CD14-positive monocyte (primary cell): ENCODE measurements at regions not wholly inside any gene's neighbourhood (a gene's known extent, or its start where the extent isn't known, plus 50 kb on each side); places are given as distances from the start of the nearest gene placed in this dataset.

Experiments
- DNase-seq, 3 donors: peaks; one replicate each; pipeline ENCODE4 v3.0.0-alpha.2; 2011 to 2022
- H2AFZ ChIP-seq: 2 replicates; pipeline ENCODE4 v1.6.0; 2012; ENCODE audit warnings: mild to moderate bottlenecking, low read depth, low read length, inconsistent platforms; ENCODE audit not compliant: insufficient read depth, poor library complexity, severe bottlenecking
- H3K27ac ChIP-seq, 2 donors: 1 replicate in 1 of 2; 2 replicates in 1 of 2; pipeline ENCODE4 v1.5.1; 2012 to 2013; ENCODE audit warnings: low read length in 2 of 2, control low read depth in 1 of 2, inconsistent platforms in 1 of 2, low read depth in 1 of 2, mild to moderate bottlenecking in 1 of 2
- H3K27me3 ChIP-seq, 2 donors: one replicate each; pipeline versions ENCODE4 v1.6.0 to v1.6.1; 2011 to 2013; ENCODE audit warnings: low read length in 2 of 2; ENCODE audit not compliant: control insufficient read depth in 2 of 2, insufficient read depth in 2 of 2
- H3K36me3 ChIP-seq, 2 donors: replicated peaks in 1 of 2; 1 replicate in 1 of 2; 2 replicates in 1 of 2; pipeline versions ENCODE4 v1.5.1 to v1.6.1; 2012 to 2013; ENCODE audit warnings: low read length in 2 of 2, control low read depth in 1 of 2, inconsistent platforms in 1 of 2, mild to moderate bottlenecking in 1 of 2; ENCODE audit not compliant: insufficient read depth in 2 of 2, control insufficient read depth in 1 of 2
- H3K4me1 ChIP-seq, 2 donors: 1 replicate in 1 of 2; 2 replicates in 1 of 2; pipeline versions ENCODE4 v1.5.1 to v1.6.1; 2012 to 2013; ENCODE audit warnings: low read length in 2 of 2, control low read depth in 1 of 2, inconsistent platforms in 1 of 2, mild to moderate bottlenecking in 1 of 2, moderate library complexity in 1 of 2; ENCODE audit not compliant: insufficient read depth in 2 of 2, control insufficient read depth in 1 of 2
- H3K4me2 ChIP-seq: replicated peaks from 2 replicates; pipeline ENCODE3; 2012; ENCODE audit warnings: low read length, moderate library complexity, mild to moderate bottlenecking; ENCODE audit not compliant: poor library complexity, severe bottlenecking; ENCODE audit errors: extremely low read depth
- H3K4me3 ChIP-seq, 3 experiments: fragments of 200-600 bp in 1 of 3; sonication (generic) in 1 of 3; replicated peaks in 1 of 3; 1 replicate in 2 of 3; 2 replicates in 1 of 3; pipeline ENCODE4 v1.5.1; 2011 to 2013; ENCODE audit warnings: low read length in 3 of 3, mild to moderate bottlenecking in 3 of 3, control low read depth in 2 of 3, low read depth in 2 of 3, inconsistent platforms in 1 of 3, moderate library complexity in 1 of 3
- H3K79me2 ChIP-seq: 2 replicates; pipeline ENCODE4 v1.6.0; 2012; ENCODE audit warnings: mild to moderate bottlenecking, control low read depth, inconsistent platforms, low read length, moderate library complexity; ENCODE audit not compliant: insufficient read depth
- H3K9ac ChIP-seq: 2 replicates; pipeline ENCODE4 v1.6.0; 2017; ENCODE audit warnings: low read length, mild to moderate bottlenecking; ENCODE audit not compliant: insufficient read depth, poor library complexity, severe bottlenecking
- H3K9me3 ChIP-seq, 2 donors: replicated peaks in 1 of 2; 1 replicate in 1 of 2; 2 replicates in 1 of 2; pipeline versions ENCODE4 v1.5.1 to v1.6.1; 2012 to 2013; ENCODE audit warnings: low read length in 2 of 2, control low read depth in 1 of 2; ENCODE audit not compliant: control insufficient read depth in 1 of 2, insufficient read depth in 1 of 2
- H4K20me1 ChIP-seq: 2 replicates; pipeline ENCODE4 v1.6.0; 2012; ENCODE audit warnings: mild to moderate bottlenecking, low read length, control low read depth, moderate library complexity; ENCODE audit not compliant: insufficient read depth
- H3K27ac Mint-ChIP-seq, 7 donors: one replicate each; pipeline ENCODE4 v1.8.0; 2020; ENCODE audit warnings: mild to moderate bottlenecking in 7 of 7, mixed read lengths in 7 of 7, moderate library complexity in 6 of 7, inconsistent platforms in 2 of 7
- H3K27me3 Mint-ChIP-seq, 3 donors: one replicate each; pipeline ENCODE4 v1.8.0; 2021 to 2022; ENCODE audit warnings: low read depth in 3 of 3, mild to moderate bottlenecking in 3 of 3, mixed read lengths in 3 of 3, moderate library complexity in 3 of 3, inconsistent platforms in 1 of 3
- H3K36me3 Mint-ChIP-seq, 2 donors: one replicate each; pipeline ENCODE4 v1.8.0; 2020; ENCODE audit warnings: mixed read lengths in 2 of 2, inconsistent platforms in 1 of 2, mild to moderate bottlenecking in 1 of 2
- H3K4me1 Mint-ChIP-seq: one replicate; pipeline ENCODE4 v1.8.0; 2020; ENCODE audit warnings: mild to moderate bottlenecking, mixed read lengths
- H3K4me3 Mint-ChIP-seq, 2 donors: one replicate each; pipeline ENCODE4 v1.8.0; 2020; ENCODE audit warnings: mild to moderate bottlenecking in 2 of 2, mixed read lengths in 2 of 2, moderate library complexity in 1 of 2
- H3K9me3 Mint-ChIP-seq, 7 donors: one replicate each; pipeline ENCODE4 v1.8.0; 2020 to 2022; ENCODE audit warnings: mixed read lengths in 7 of 7, mild to moderate bottlenecking in 6 of 7, moderate library complexity in 6 of 7, inconsistent platforms in 2 of 7
- intact Hi-C, 2 donors: fragments of 100-400 bp; cut with micrococcal nuclease; formaldehyde crosslinking; loops; one replicate each; pipeline versions ENCODE4 v1.15.0 to v1.15.1; 2023
- TF ChIP-seq, protein P1 (sequence below): fragments of 200-600 bp; IDR thresholded peaks from one replicate; pipeline ENCODE4 v1.8.0; 2022; ENCODE audit warnings: antibody characterized with exemption, mild to moderate bottlenecking

DNA sequence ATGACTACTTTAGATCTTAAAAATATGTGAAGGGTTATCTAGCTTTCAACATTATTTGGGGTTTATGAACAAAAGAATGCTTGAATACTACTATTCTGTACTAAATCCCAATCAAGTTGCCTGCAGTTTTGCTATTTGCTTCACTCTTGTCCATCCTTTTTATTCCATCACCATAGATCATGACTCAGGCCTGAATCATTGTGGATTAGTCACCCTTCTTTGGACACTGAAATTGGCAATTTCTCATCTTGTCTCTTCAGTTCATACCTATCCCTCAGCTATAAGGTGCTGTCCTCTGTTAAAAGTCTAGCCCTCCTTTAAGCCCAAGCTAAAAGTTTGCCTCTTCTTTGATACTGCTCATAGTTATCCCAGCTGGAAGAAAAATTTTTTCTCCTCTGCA, 199.1 kb downstream of the CENPW start:
- TF ChIP-seq, protein P1, sequence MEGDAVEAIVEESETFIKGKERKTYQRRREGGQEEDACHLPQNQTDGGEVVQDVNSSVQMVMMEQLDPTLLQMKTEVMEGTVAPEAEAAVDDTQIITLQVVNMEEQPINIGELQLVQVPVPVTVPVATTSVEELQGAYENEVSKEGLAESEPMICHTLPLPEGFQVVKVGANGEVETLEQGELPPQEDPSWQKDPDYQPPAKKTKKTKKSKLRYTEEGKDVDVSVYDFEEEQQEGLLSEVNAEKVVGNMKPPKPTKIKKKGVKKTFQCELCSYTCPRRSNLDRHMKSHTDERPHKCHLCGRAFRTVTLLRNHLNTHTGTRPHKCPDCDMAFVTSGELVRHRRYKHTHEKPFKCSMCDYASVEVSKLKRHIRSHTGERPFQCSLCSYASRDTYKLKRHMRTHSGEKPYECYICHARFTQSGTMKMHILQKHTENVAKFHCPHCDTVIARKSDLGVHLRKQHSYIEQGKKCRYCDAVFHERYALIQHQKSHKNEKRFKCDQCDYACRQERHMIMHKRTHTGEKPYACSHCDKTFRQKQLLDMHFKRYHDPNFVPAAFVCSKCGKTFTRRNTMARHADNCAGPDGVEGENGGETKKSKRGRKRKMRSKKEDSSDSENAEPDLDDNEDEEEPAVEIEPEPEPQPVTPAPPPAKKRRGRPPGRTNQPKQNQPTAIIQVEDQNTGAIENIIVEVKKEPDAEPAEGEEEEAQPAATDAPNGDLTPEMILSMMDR, result no peak
- no peak overlapping the region for H3K27ac ChIP-seq
- Mint-ChIP-seq H3K9me3 (no peaks in the 10 kb centered on the region), H3K4me1 (no peaks in the 10 kb centered on the region), H3K27me3 (no peaks in the 10 kb centered on the region), H3K4me3 (no peak overlapping the region), H3K27ac (no peak overlapping the region), H3K36me3 (no peaks in the 10 kb centered on the region)
- H2AFZ ChIP-seq, result no peak overlapping the region
- intact Hi-C loops, result no loop called here
- H3K4me1 ChIP-seq, result no peaks in the 10 kb centered on the region
- H3K4me2 ChIP-seq, result no peak overlapping the region
- H3K4me3 ChIP-seq, result no peak overlapping the region
- H3K27me3 ChIP-seq, result no peaks in the 10 kb centered on the region
- H3K79me2 ChIP-seq, result no peaks in the 10 kb centered on the region
- H3K9ac ChIP-seq, result no peak overlapping the region
- no peaks in the 10 kb centered on the region for H3K36me3 ChIP-seq
- no peaks in the 10 kb centered on the region for H3K9me3 ChIP-seq
- H4K20me1 ChIP-seq, result no peaks in the 10 kb centered on the region
- DNase-seq, result no peak

DNA sequence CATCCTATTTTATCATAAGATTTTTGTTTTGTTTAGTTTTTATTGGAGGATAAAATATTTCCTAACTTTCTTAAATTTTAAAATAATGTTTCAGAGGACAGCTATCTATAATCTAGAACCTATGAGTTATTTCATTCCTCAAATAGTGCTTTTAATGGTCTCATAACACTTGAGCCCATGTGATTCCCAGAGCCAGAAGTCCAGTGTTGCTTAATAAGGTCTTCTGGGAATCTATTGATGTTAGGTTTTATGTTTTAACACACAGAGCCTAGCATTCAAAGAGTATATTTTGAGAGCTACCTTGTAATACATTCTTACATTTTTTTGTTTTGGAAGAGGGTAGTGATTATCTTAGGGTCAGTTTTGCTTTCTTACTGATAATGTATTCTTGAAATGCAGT, 200.2 kb downstream of the CENPW start:
- TF ChIP-seq, protein P1, result no peak
- no peaks in the 10 kb centered on the region for H3K36me3 ChIP-seq
- no peak overlapping the region for H3K4me3 Mint-ChIP-seq
- H3K27ac ChIP-seq, result no peak overlapping the region
- H3K27ac Mint-ChIP-seq, result no peak overlapping the region
- H3K9me3 ChIP-seq, result no peaks in the 10 kb centered on the region
- no peaks in the 10 kb centered on the region for H4K20me1 ChIP-seq
- no peak for DNase-seq
- no peak overlapping the region for H3K9ac ChIP-seq
- no peaks in the 10 kb centered on the region for H3K36me3 Mint-ChIP-seq
- no peaks in the 10 kb centered on the region for H3K4me1 ChIP-seq
- no peak overlapping the region for H2AFZ ChIP-seq
- H3K4me1 Mint-ChIP-seq, result no peaks in the 10 kb centered on the region
- no peak overlapping the region for H3K4me3 ChIP-seq
- H3K9me3 Mint-ChIP-seq, result no peaks in the 10 kb centered on the region
- no peaks in the 10 kb centered on the region for H3K27me3 ChIP-seq
- H3K27me3 Mint-ChIP-seq, result no peaks in the 10 kb centered on the region
- H3K79me2 ChIP-seq, result no peaks in the 10 kb centered on the region
- intact Hi-C loops, result no loop called here
- H3K4me2 ChIP-seq, result no peak overlapping the region
